DMS153 treated with DMSO at 0.1 percent for 48 hours (cell line): ENCODE measurements at regions not wholly inside any gene's neighbourhood (a gene's known extent, or its start where the extent isn't known, plus 50 kb on each side); places are given as distances from the start of the nearest gene placed in this dataset.
"Not testable (repeated sequence)": the region's sequence is repeated elsewhere in the genome, so short reads cannot be mapped to it uniquely, and the experiment has no call there.

Experiments used
- DNase-seq: peaks from one replicate; lab custom pipeline; 2025; ENCODE audit not compliant: unreplicated experiment; lab: John Stamatoyannopoulos, UW

DNA sequence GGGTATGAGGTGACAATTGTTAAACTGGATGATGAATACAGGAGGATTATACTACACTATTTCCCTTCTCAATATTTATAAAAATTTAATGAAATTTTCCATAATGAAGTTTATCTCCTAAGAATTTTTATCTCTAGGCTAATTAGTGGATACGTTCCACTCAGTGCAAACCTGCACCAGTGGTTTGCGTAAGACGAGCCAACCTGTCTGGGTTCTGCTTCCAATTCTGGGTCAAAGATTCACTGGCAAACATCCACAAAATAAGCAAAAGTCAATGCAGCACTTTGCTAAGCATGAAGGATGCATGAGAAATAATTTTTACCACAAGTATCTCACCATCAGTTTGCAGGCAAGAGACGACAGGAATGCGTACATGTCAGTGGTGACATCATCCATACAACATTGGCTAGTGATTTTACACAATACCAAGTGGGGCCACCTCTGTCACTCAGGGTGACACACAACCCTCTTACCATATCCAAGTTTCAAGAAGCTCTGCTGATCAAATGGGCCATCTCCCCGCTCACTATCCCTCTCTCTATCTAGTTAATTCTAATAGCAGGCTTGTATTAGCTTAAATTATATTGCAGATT is 51.7 kb downstream of the FAM50B start:
- no peak for DNase-seq

DNA sequence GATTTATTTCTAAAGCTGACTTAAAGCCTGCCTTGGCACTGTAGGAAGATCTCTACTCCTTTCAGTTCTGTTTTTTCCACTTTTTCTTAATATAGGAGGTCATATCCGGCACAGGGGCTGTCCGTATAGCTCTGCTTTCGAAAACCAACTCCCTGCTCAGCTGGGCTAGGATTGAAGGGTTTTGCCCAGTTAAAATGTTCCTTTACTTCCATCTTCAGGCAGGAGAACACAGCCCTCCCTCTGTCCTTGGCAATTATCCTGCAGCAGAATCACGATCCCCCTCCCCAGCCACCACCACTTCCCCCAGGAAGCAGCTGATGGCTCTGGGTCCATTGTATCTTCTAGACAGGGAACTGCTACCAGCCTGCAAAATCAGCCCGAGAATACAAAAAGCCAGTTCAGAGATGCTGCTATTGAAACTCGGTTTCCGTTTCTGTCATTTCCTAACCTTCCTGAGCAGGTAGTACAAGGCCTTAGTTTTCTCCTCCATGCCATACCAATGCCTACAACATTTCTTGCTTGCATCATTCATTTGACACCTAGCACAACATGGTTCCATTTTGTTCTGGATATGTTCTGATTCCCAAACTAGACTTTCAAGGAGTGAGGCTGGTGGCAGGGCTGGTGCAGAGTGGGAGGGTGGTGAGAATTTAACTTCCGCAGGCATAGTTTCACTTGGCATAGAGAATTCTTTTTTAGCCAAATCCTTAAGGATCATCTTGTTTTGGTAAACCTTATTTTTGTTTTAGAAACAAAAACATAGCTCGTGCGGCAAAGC is 53.9 kb downstream of the FAM50B start:
- no peak for DNase-seq

DNA sequence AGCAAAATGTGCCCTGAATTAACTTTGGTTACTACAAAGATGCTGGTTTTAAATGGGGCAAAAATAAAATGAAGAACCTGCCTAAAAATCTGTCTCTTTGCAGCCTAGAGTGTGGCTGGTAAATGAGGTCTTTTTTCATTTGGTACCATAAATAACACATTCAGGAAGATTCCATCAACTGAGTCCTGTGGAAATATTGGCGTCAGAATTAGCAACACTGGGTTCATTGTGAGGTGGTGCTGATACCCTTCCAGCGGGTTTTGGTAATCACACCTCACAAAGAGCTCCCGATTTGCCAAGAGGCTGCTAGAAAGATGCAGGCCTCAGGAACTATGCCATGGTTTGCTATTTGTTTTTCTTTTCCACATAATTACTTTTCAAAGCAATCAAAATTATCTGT is 55.3 kb downstream of the FAM50B start:
- DNase-seq, result no peak

DNA sequence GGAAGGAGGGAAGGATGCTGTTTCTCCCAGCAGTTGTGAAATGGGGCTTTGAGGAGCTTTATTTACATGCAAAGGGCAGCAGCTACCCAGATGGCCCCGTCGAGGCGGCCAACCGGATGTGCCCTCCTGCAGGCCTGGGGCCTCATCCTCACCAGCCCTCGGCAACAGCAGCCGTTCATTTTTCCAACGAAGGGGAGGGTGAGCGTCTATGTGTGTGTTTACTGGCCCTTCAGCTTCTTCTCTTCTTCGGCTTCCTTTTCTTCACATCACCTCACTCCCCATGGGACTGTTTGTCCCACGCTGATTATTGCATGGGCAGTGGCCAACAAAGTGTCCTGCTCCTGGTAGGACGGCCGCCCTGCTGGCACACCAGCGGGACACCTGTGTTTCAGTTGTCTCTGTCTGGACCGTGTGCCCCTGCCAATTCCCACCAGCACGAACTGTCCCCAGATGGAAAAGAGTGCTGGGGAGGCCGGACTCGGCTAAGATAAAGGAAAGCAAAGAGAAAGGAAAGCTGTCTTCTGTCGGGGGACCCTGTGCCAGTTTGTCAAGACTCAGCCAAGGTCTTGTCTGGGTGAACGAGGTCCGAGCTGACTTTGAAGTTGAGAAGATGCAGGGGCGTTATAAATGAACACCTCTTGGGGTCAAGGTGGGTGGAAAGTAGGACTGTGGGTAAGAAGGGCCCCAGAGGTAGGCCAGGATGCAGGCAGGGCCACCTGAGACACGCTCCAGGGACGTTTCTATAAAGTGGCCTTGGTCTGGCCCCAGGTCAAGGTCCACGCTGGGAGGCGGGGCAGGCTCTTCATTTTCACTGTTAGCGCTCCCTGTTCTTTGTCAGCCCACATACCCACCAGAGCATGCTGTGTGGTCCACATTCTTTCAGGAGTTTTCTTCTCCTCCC is 57.0 kb downstream of the FAM50B start:
- DNase-seq, result no peak

DNA sequence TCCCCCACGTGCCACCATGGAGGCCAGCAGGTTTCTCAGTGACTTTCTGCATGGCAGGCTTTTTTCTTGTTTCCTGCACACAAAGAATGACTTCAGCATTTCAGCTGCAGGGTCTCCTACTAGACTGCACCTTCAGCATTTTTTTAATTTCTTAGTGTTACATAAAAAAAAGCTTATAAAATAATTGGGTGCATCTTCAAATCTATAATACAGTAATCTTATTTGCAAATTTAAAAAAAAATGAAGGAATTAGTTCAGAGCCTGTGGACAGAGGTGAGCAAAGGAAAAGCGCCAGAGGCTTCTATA is 57.6 kb downstream of the FAM50B start:
- DNase-seq, result no peak

DNA sequence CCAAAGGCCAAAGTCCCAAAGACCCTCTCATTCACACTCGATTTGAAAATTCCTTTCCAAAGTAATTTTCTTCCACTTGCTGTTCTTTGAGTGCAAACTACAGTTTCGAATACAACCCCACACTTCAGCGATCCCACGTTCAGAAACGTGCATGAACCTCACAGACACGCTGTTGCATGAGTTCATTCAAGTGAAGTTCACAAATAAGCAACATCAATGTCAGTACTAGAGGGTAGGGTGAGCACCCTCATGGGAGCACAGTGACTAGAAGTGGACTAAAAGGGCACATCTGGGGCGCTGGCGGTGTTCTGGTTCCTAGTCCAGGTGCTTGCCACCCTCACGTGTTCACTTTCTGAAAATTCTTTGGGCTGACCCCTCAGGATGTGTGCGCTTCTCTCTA is 59.0 kb downstream of the FAM50B start:
- DNase-seq, result no peak

DNA sequence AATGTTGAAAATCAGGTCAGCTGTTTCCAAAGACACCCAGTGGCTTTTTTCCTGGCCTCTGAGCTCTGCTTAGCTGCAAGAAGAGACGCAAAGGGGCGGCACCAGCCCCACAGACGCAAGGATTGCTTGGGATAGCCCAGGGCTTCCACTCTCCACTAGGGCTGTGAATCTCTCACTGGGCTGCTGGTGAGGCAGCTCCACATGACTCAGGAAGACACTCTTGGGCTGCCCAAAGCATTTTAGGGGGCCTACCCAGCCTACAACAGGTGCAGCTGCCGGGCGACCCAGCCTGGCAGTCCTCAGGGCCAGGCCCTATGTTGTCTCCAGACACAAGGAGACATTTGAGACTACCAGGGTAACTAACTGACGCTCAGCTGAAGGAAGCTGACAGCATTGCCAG is 59.8 kb downstream of the FAM50B start:
- DNase-seq, result no peak

DNA sequence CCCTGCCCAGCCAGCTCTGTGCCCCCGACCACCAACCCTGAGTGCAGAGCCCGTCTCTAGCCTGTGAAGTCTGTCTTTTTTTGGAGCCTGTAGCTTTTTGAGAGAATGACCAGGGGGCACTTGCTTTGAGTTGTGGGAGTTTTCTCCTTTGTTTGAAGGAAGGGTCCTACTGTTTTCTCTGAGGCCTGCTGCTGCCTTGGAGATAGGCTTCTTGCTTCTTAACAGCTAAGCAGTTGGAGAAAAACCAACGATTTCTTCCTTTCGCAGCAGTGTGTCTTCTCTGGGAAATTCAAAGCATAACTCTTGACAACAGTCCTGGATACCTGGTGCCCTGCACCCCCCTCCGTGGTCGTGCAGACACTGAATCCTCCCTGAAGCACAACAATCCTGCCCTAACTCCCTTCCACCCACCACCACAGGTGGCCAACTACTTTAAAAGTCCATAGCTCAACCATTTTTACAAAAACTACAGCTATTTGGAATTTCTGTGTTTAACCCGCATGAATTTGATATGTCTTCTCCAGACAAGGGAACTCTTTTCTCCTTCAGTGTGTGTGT is 61.0 kb downstream of the FAM50B start:
- no peak for DNase-seq

DNA sequence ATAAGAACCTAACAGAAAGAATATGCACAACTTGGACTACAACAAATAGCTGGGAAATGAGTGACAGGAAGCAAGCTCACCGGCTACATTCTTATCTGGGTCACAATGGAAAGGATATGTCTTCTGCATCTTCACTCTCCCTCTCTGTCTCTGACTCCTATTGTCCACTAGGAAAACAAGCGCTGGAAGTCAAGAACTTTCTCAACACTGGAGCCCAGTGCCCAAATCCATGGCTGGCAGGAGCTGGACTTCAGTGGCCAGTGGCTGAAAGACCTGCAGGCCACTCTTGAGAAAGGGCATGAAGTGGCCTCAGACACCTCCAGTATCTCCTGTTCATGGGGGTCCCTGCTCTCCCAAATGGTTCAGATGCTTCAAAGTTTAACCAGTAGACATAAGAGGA is 62.0 kb downstream of the FAM50B start:
- DNase-seq, result no peak

DNA sequence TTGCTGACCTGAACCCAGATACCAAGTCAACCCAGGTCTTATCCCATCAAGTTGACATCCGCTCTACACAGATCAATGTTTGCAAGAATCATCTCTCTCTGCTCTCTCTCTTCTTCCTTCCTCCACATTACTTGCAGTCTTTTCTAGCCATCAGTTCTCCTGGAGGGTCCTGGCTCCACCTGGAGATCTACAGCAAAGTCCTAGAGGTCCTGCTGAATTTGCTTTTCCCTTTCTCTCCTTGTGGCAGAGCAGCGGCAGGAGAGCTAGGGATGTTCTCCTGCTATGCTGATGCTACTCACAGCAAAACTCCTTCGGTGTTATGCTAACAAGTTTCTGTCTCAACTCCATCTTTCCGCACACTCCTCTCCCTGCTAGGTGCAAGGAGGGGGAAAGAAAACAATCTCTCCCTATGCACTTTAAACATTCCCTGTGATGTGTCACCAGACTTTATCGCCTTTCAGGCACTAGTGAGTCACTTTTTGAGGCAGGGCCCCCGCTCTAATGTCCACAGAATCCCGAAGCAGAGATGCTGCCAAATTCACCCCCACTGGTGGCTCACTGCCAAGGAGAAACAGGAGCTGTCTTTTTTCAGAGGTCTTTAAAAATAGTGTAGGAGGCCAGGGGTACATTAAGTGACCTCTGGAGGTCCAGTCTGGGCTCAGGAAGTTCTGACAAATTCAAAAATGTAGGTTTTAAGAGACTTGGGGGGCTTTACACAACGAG is 62.6 kb downstream of the FAM50B start:
- no peak for DNase-seq

DNA sequence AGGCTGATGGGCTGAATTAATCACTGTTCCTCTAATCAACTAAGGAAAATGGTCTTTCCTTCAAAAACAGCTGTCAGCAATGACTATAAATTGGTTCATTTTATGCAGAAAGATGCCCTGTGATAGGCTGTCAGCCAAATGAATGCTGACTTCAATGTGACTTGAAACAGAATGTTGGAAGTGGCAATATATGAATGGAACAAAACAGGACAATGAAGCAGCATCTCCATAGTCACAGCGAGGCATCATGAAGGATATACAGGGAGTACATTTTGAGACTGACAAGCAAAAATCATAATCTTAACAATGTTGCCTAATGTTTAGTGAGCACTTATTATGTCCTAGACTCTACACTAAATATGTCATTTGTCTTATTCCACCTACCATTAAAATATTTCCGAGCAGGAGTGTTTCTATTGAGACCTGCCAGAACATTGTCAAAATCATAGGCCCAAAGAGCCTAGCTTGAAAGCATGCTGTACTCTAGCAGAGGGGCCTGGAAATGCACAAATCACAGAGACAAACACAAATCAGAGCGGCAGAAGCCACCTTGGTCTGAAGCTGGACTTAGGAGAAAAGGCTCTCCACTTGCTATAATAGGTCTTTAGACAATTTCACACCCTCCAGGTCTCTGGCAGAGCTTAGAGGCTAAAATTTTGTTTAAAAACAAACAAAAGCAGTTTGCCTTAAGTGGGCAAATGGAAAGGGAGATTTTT is 63.3 kb downstream of the FAM50B start:
- DNase-seq, result no peak

DNA sequence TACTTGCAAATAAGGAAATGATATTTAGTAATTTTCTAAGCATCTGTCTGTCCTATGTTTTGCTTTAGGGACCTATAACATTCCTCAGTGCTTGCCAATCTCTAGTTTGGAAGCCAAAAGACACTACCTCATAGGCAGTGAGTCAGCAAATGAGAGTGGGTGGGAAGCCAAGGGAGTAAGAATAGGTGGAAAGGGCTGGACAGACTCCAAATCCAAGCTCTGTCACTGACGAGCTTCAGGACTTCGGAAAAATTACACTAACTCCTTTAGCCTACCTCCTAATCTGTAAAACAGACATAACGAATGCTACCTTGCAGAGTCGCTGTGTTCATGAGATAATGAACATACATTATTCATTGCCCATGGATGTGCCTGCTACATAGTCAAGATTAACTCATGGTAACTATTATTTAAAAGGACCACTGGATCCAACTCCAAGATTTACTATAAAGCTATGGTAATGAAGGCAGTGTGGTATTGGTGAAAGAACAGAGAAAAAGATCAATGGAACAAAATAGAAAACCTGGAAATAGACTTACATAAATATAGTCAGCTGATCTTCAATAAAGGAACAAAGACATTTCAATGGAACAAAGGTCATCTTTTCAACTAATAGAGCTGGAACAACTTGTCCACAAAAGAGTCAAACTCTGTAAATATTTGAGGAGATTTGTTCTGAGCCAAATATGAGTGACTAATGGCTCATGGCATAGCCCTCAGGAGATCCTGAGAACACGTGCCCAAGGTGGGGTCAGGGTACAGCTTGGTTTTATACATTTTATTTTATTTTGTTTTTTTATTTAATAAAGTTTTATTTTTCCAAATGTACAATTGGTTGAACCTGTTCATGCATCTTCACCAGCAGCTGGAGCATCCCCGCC is 64.1 kb downstream of the FAM50B start:
- DNase-seq, result no peak

DNA sequence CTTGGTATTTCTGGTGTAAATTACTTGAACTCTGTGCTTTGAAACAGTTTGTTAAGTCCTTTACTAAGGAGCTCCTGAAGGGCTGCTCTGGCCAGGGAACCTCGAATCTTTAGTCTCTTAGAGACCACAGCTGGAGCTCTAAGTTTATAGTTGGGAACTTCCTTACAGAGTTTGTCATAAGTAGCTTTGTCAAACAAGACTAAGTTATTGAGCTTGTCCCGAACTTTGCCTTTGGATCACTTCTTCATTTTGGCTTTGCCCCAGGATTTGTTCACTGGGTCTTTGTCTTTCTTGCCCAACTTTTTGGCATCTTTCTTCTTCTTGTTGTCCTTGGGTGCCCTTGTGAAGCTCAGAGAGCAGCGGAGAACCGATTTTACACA is 64.8 kb downstream of the FAM50B start:
- no peak for DNase-seq

DNA sequence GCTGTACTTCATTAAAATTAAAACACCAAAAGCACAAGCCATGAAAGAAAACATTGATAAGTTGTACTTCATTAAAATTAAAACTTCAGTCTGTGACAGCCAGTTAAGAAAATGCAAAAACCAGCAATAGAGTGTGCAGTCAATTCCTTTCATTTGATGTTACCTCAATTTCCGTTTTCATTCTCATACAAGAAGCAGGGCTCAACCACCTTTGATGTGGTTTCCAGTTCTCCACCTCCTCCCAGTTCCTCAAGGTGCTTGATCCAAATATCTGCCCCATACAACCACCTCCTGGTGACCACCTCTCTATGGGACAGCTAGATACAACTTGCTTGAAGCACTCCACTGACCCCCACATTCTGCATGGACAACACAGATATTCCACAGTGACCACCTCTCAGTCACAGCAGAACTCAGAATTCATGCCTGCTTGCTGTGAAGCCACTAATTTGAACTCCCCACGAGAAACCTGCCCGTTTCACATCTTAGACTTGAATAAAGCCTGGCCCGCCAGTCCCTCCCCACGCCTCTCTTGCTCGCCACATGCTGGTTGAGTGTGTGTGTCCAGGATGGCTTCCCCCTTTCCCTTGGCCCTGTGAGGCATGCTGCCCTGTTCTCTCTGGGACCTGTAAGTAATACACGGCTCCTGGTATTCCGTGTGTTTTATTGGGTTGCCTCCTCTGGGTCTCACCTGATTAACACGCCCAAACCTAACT is 66.1 kb downstream of the FAM50B start:
- no peak for DNase-seq

DNA sequence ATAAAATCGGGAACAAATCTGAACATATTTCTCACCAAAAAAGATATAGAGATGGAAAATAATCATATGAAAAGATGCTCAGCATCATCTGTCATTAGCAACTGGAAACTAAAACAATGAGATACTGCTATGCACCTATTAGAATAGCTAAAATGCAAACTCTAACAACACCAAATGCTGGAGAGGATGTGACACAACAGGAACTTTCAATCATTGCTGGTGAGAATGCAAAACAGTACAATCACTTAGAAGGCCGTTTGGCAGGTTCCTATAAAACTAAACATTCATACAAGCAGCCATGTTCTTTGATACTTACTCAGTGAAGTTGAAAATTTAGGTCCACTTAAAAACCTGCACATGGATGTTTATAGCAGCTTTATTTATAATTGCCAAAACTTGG is 67.0 kb downstream of the FAM50B start:
- no peak for DNase-seq

DNA sequence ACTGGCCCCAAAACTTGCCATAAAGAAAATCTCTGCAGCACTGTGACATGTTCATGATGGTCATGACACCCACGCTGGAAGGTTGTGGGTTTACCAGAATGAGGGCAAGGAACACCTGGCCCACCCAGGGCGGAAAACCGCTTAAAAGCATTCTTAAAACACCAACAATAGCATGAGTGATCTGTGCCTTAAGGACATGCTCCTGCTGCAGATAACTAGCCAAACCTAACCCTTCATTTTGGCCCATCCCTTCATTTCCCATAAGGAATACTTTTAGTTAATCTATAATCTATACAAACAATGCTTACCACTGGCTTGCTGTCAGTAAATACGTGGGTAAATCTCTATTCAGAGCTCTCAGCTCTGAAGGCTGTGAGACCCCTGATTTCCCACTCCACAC is 67.6 kb downstream of the FAM50B start:
- DNase-seq, result not testable (repeated sequence)

DNA sequence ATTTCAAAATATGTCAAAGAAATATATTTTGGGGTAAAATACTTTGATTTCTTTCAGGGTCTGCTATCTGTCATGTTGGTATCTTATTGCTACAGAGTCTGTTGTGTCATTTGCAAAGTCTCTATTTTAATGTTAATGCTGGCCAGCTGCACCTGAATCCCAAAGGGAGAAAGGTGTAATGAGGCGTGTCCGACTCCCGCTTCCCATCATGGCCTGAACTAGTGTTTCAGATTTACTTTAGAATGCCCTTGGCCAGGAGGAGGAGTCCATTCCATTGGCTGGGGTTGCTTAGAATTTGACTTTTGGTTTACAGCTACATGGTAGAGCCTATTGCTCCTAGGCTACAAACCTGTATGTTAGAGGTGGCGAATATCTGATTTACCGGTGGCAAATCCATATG is 69.3 kb downstream of the FAM50B start:
- DNase-seq, result no peak

DNA sequence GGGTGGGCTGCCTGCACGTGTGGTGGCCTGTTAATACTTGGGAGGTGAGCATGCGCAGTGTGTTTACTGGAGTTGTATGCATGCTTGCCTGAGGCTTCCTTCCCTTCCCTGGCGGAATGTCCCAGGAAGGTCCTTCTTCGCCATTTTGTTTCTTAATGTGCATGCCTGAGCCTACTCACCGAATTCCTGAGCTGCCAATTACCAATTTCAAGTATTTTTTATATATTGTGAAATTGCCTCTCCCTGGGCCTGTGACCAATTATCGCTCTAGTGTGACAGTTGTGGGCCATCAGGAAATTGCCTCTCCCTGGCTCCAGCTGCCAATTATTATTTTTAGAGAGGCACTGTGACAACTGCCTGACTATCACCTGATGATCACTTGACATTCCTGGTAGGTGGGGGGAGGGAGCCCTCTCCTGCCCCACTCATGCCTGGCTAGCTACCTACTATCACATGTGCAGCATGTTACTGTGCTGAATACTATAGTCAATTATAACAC is 70.0 kb downstream of the FAM50B start:
- peak; percentile 33 for DNase-seq

DNA sequence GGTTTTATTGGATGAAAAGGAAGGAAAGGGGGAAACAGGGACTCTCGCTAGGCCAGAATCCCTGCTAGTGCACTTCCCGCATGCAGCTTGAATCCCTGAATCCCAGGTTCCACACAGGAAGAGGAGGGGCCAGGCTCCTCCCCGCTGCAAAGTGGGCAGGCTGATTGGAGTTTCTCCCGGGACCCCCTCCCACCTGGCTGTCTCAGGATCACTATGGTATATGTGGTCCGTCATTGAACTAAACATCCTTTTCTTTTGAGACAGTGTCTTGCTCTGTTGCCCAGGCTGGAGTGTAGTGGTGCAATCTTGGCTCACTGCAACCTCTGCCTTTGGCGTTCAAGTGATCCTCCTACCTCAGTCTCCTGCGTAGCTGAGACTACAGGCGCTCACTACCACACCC is 70.7 kb downstream of the FAM50B start:
- DNase-seq, result no peak
